Erythroblast (primary cell): ENCODE measurements at regions not wholly inside any gene's neighbourhood (a gene's known extent, or its start where the extent isn't known, plus 50 kb on each side); places are given as distances from the start of the nearest gene placed in this dataset.

ENCODE experiments used
- GATA1 ChIP-seq: IDR thresholded peaks from 2 replicates; pipeline ENCODE4 v1.6.1; 2011; ENCODE audit warnings: low read depth, mild to moderate bottlenecking, control low read depth, low read length, moderate library complexity
- POLR2A ChIP-seq: IDR thresholded peaks from 2 replicates; pipeline ENCODE4 v1.6.1; 2011; ENCODE audit warnings: mild to moderate bottlenecking, low read length

- no peak for TF ChIP-seq POLR2A
- no peak for TF ChIP-seq GATA1
Measured at GRCh38 chr7:106167439-106168136, 55.5 kb upstream of the SYPL1 start.
